Testis (tissue), 2 donors: ENCODE measurements at regions not wholly inside any gene's neighbourhood (a gene's known extent, or its start where the extent isn't known, plus 50 kb on each side); places are given as distances from the start of the nearest gene placed in this dataset.

Source experiments
- DNase-seq: peaks from one replicate; pipeline ENCODE4 v3.0.0-alpha.2; 2019
- H3K27ac ChIP-seq, 2 donors: fragments of 200-600 bp; sonication (generic); one replicate each; pipeline ENCODE4 v1.5.1; 2019
- H3K27me3 ChIP-seq: fragments of 200-600 bp; sonication (generic); one replicate; pipeline ENCODE4 v1.5.1; 2019
- H3K36me3 ChIP-seq: fragments of 200-600 bp; sonication (generic); one replicate; pipeline ENCODE4 v1.5.1; 2017; ENCODE audit warnings: low read depth; ENCODE audit errors: missing control alignments
- H3K4me1 ChIP-seq: fragments of 200-600 bp; sonication (generic); one replicate; pipeline ENCODE4 v1.5.1; 2019
- H3K4me3 ChIP-seq, 2 donors: fragments of 200-600 bp; sonication (generic); one replicate each; pipeline ENCODE4 v1.5.1; 2017 to 2019
- H3K9me3 ChIP-seq: fragments of 200-600 bp; sonication (generic); one replicate; pipeline ENCODE4 v1.5.1; 2017
- POLR2A ChIP-seq: fragments of 450-650 bp; IDR thresholded peaks from one replicate; pipeline ENCODE4 v1.6.1; 2017; ENCODE audit warnings: antibody characterized with exemption, mild to moderate bottlenecking, moderate library complexity
- WGBS, 2 donors: methylation state at CpG; one replicate each; pipeline ENCODE4 v1.1.5; 2018; 5-methylcytosine and 5-hydroxymethylcytosine counted together
- intact Hi-C: fragments of 100-400 bp; cut with DNase I; formaldehyde crosslinking; loops from one replicate; pipeline ENCODE4 v1.15.1; 2023; ENCODE audit warnings: low total_unique reads
- TF ChIP-seq, protein P1 (sequence below), 3 experiments: fragments of 450-650 bp in 2 of 3; fragments of 200-600 bp in 1 of 3; sonication (generic) in 1 of 3; IDR thresholded peaks; one replicate each; pipeline ENCODE4 v1.5.1; 2016 to 2019; ENCODE audit warnings: antibody characterized with exemption in 3 of 3, mild to moderate bottlenecking in 2 of 3, moderate library complexity in 1 of 3

GRCh38 chr4:162366146-162366545, 202.3 kb upstream of the FSTL5 start:
- Histone ChIP-seq H3K36me3 (no peaks in the 10 kb centered on the region), H3K27ac (no peak overlapping the region), H3K27me3 (no peaks in the 10 kb centered on the region), H3K9me3 (no peaks in the 10 kb centered on the region), H3K4me1 (no peaks in the 10 kb centered on the region), H3K4me3 (no peak overlapping the region)
- intact Hi-C loops = no loop called here
- DNase-seq = no peak
- no peak for TF ChIP-seq POLR2A
- TF ChIP-seq, protein P1, sequence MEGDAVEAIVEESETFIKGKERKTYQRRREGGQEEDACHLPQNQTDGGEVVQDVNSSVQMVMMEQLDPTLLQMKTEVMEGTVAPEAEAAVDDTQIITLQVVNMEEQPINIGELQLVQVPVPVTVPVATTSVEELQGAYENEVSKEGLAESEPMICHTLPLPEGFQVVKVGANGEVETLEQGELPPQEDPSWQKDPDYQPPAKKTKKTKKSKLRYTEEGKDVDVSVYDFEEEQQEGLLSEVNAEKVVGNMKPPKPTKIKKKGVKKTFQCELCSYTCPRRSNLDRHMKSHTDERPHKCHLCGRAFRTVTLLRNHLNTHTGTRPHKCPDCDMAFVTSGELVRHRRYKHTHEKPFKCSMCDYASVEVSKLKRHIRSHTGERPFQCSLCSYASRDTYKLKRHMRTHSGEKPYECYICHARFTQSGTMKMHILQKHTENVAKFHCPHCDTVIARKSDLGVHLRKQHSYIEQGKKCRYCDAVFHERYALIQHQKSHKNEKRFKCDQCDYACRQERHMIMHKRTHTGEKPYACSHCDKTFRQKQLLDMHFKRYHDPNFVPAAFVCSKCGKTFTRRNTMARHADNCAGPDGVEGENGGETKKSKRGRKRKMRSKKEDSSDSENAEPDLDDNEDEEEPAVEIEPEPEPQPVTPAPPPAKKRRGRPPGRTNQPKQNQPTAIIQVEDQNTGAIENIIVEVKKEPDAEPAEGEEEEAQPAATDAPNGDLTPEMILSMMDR (IDR thresholded peaks at IDR 0.05) = no peak

DNA sequence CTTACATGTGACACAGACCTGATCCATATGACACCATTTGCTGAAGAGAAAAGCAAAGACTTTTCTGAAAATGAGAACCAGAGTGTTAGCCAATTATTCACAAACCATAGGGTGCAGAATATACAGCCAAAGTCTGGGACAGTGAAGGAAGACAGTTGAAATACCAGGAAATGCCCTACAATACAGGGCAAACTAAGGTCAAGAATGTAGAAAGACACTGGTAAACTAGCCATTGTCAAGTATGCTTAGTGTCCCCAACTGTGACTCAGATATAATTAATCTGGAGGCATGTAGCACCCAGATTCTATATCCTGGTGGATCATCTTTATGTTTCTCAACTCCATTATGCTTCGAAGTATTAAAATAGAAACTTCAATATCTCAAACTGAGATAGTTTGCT, 200.9 kb upstream of the FSTL5 start:
- Histone ChIP-seq H3K9me3 (no peaks in the 10 kb centered on the region), H3K4me1 (no peaks in the 10 kb centered on the region), H3K4me3 (no peak overlapping the region), H3K27me3 (no peaks in the 10 kb centered on the region), H3K36me3 (no peaks in the 10 kb centered on the region), H3K27ac (no peak overlapping the region)
- 96% methylated on average over 1 of the region's 1 CpG for WGBS, 2 donors
- no peak for DNase-seq
- intact Hi-C loops = no loop called here
- TF ChIP-seq, protein P1 (IDR thresholded peaks at IDR 0.05) = no peak
- no peak for TF ChIP-seq POLR2A

- no peak for TF ChIP-seq POLR2A
- TF ChIP-seq, protein P1 (IDR thresholded peaks at IDR 0.05) = no peak
- 74 to 75% methylated on average over 4 of the region's 4 CpGs for WGBS, 2 donors
These were observed 196.8 kb upstream of the FSTL5 start for GRCh38 chr4:162360369-162361149.

DNA sequence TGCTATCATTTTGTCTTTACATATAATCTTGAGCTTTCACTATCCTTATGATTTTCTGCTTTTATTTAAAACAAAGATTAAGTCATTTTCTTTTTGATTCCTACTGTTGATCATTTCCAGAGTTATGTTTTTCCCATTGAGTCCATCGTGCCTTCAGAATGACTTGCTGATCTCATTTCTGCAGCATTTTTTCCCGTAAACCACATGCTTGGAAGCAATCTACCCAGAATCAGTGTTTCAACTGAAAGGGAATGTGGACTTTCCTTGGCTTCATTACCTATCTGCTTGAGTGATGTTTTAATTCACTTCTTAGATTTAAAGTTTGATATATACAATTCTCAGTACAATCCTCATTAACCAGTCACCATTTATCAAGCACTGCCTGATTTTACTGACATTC, 192.4 kb upstream of the FSTL5 start:
- H3K27me3 ChIP-seq = no peaks in the 10 kb centered on the region

More at GRCh38 chr4:162360369-162361149, 196.8 kb upstream of the FSTL5 start:
- no peaks in the 10 kb centered on the region for H3K36me3 ChIP-seq
- DNase-seq = no peak
- H3K9me3 ChIP-seq = no peaks in the 10 kb centered on the region
- no peaks in the 10 kb centered on the region for H3K4me1 ChIP-seq
- intact Hi-C loops = no loop called here
- H3K4me3 ChIP-seq = no peak overlapping the region
- no peak overlapping the region for H3K27ac ChIP-seq
- H3K27me3 ChIP-seq = no peaks in the 10 kb centered on the region

More for the DNA sequence above, 192.4 kb upstream of the FSTL5 start:
- WGBS, 2 donors = 76% methylated on average over 2 of the region's 2 CpGs
- no peak for DNase-seq
- intact Hi-C loops = no loop called here
- no peaks in the 10 kb centered on the region for H3K9me3 ChIP-seq
- no peaks in the 10 kb centered on the region for H3K36me3 ChIP-seq
- TF ChIP-seq, protein P1 (IDR thresholded peaks at IDR 0.05) = no peak
- no peak for TF ChIP-seq POLR2A
- H3K4me3 ChIP-seq = no peak overlapping the region
- no peak overlapping the region for H3K27ac ChIP-seq
- H3K4me1 ChIP-seq = no peaks in the 10 kb centered on the region
